ACHN (cell line): ENCODE measurements at regions not wholly inside any gene's neighbourhood (a gene's known extent, or its start where the extent isn't known, plus 50 kb on each side); places are given as distances from the start of the nearest gene placed in this dataset.

ENCODE experiments used
- DNase-seq: peaks from one replicate; pipeline ENCODE4 v3.0.0-alpha.2; 2015
- in situ Hi-C: cut with HindIII; loops from 2 replicates; pipeline ENCODE4 v1.10.0; 2017; ENCODE audit warnings: low sequenced_read_pairs, low pct_ligation_motif_present, low pct_unique_long_range_greater_than_20kb

DNA sequence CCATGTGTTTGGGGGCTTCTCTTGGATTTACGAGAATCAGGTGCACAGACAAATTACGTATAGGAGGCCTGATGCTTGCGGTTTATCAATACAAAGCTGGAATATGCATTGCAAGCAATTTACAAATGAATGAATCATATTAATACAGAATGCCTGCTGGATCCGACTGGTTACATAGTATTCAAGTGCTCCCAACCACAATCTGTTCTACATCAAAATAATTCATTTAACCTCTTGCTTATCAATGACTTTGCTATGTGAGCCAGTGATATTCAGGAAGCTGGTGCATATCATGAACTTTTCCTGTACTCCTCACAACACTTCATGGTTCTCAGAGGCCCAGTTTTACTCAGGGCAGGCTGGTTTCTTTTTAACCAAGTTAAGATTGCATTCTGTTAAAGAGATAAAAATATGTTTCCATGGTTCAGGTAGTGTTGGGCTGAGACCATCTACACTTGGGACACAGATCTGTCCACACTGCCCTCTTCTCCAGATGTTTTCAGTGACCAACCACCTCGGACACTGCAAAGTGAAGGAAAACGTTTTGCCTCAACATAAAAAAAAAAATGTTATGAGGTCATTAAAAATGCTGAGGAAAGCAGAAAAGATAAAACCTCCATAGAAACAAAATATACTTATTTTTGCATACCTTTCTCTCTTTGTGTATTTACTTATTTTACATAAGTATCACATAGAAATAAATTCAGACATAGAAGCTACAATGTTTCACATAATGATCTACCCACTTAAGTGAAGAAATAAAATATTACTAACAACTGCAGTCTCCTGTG lies 200.1 kb upstream of the VCX3A start:
- in situ Hi-C loops = no loop called here
- DNase-seq = no peak

DNA sequence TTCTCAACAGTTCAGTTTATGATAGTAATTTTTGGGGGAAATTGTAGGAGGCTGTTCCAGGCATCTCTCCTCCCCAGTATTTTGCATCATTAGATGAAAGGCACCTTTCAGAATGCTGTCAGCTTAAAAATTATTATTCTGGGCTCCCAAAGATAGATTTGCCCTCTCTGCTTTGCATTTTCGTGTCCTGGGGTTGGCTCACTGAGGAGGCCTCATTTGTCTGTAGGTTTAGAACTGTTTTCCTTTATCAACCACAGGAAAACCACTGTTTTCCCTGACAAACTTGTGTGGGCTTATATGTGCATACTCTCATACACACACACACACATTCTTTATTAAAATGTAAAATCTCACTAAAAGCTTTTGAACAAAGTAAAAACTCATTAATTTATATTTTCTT lies 197.2 kb upstream of the VCX3A start:
- DNase-seq = no peak
- in situ Hi-C loops = no loop called here

DNA sequence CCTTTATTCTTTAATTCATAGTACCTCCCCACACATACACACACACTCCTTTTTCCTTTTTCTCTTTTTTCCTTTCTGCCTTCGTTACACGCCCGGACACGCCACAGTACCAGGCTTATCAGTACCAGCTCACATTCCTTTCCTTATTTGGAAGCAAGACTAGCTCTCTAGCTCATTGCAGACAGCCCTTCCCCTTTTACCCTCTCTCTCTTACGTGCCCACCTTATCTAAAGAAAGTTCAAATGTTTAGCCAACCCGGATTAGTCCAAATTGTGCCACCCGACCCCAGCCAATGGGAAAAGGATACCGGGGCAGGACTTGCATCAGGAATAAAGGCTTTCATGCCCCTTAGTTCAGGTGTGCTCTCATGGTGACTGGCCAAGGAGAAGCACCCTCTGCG lies 194.7 kb upstream of the VCX3A start:
- DNase-seq = no peak
- in situ Hi-C loops = no loop called here

DNA sequence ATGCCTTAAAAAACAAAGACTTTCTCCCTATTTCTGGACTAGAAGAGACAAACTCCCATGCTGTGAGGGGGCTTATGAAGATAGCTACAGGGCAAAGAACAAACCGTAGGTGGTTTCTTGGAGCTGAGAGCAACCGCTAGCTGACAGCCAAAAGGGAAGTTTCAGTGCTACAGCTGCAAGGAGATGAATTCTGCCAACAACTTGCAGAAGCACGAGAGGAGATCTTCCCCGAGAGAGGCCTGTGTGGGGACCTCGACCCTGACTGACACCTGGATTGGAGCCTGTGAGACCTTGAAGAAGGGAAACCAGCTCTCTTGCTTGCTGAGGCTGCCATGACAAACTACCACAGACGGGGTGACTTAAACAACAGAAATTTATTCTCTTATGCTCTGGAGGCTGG lies 183.8 kb upstream of the VCX3A start:
- in situ Hi-C loops = no loop called here
- DNase-seq = no peak

DNA sequence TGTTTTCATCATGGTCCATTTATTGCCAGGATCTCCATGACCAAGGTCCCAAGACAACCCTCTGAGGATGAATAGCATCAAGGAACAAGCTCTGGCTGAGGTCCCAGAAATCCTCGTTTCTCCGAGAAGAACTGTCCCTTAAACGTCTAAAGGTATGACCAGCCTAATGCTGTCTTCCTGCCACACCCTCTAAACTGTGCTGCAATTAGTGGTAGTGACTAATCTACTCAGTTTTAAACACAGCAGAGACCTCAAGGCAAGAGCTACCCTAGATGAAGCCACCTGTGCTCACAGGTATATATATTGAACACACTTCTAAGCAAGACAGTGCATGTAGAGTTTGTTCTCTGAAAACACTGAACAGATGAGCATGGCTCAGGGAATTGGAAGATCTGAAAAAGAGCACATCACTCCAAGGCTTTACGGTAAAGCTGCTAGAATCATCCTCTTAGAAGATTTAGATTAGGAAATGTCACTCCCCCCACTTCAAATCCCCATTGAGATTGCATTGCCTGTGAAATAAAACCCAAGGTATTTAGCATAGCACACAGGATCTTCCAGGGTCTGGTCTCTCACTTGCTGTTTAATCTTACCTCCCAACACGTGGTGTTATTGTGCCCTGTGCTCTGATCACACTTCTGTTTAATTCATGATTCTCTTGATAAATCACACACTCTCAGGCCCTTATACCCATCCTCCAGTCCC lies 173.9 kb upstream of the VCX3A start:
- in situ Hi-C loops = no loop called here
- DNase-seq = no peak

DNA sequence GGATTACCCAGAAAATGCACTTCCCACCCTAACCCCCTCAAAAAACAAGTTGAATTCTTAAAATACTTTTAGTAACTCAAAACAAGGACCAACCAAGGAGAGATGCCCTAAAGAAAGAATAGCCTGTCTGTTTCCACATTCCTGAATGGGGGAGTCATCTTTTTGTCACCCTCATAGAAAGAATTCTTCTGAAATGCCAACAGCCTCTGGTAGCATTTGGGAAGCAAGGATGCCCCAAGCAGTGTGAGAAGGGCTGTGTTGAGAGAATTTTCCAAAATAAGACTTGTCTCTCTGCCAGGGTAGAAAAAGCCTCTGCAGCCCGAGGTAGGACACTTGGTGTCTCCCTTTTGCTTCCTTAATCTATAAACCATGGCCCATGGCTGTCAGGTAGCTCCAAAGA lies 173.1 kb upstream of the VCX3A start:
- no peak for DNase-seq
- in situ Hi-C loops = no loop called here

DNA sequence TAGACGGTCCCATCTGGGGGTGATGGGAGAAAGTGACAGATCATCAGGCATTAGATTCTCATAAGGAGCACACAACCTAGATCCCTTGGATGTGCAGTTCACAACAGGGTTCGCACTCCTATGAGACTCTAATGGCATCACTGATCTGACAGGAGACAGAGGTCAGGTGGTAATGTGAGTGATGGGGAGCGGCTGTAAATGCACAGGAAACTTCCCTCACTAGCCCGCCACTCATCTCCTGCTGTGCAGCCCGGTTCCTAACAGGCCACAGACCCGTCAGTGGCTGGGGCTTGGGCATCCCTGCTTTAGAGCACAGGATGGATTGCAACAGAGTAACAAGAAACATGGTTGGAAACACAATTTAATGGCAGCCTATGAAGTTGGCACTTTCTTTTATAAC lies 172.6 kb upstream of the VCX3A start:
- no peak for DNase-seq
- in situ Hi-C loops = no loop called here

DNA sequence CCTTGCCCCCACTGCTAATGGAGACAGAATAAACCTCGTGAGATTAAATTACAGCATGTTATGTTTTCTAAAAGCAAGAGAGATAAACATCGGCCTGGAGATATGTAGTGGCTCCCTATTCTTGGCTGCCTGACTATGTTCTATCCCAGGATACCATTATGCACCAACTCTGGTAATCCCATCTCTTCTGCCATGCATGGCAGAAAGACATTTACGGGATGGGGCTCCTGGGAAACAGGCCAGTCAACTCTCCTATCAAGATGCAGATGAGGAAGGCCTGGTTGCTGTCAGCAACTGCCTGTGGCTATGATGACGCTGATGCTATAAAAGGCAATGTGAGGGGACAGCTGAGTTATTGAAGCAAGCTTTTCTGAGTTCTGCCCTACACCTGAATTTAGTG lies 166.2 kb upstream of the VCX3A start:
- in situ Hi-C loops = no loop called here
- DNase-seq = no peak

DNA sequence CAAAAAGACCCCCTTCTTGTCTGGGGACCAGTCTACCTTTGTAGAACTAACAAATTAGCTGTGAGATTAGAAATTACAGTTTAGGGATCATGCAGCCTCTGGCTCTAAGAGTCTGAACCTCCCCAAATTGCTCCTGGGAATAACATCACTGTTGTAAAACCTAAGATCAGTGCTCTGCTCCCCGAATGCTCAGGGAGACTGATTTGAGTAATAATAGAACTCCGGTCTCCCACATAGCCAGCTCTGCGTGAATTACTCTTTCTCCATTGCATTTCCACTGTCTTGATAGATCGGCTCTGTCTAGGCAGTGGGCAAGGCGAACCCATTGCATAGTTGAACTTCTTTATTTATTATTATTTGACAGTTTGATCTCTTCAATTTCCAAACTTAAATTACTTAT lies 160.8 kb upstream of the VCX3A start:
- in situ Hi-C loops = no loop called here
- DNase-seq = no peak

DNA sequence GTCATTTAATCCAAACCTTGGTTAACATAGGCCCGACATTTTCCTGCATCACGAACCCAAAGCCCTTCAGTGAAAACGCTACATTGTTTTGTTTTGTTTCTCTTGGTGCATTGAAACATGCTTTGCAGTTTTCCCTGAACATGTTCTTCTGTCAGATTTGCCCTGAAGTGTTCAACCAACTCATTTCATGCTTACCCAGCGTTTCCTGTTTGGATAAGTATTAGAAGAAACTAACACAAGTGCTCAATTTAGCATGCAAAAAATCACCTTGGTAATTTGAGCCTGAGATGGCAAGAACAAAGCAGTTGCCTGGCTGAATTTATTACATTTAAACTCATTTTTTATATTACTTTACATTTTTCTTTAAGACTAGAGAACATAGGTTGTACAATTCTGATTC lies 160.1 kb upstream of the VCX3A start:
- in situ Hi-C loops = no loop called here
- no peak for DNase-seq

DNA sequence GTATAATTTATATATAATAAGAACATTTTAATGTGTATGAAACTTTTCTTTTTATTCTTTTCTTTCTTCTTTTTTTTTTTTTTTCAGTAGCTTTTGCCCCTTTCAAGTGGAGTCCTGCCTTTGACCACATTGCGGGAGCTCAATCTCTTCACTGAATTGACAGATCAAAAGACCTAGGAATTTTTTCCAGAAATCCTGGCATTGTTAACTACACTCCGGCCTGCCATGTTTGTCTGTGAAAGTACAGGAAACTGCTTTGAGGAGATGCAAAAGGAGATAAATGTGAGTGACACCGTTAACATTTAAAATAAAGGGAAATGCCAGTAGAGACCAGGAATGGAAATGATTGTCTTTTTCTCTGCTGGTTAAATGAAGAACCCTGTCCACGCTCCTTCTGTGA lies 159.3 kb upstream of the VCX3A start:
- DNase-seq = no peak
- in situ Hi-C loops = no loop called here

DNA sequence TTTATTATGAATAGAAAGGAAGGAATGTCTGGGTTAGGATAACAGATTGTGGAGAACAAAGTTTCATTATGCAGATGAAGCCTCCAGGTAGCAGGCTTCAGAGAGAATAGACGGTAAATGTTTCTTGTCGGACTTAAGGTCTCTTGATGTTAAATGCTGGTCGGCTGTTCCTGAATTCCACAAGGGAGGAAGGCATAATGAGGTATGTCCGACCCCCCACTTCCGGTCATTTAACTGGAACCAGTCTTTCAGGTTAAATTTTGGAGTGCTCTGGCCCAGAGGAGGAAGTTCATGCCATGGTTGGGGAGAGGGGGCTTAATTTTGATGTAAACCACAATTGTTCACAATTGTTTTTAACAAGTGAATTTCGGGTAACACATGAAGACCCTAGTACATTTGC lies 158.1 kb upstream of the VCX3A start:
- in situ Hi-C loops = no loop called here
- DNase-seq = no peak

DNA sequence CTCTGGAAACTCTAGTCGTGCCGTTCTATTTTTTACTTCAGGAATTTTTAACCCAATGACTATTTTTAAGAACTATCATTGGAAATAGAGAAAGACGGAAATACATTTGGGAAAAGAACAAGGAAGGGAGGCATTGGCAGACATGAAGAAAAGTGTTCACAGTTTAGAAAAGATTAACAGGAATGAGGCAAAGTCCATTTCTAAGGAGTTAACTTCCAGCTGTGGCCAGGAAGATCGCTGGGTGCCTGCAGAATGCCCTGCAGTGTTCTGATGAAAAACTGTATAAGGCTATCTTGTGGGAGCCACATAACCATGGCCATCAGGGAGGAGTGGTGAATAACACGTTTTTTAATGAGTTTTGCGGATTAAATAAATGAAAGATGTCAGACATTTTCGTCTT lies 150.6 kb upstream of the VCX3A start:
- no peak for DNase-seq
- in situ Hi-C loops = no loop called here

DNA sequence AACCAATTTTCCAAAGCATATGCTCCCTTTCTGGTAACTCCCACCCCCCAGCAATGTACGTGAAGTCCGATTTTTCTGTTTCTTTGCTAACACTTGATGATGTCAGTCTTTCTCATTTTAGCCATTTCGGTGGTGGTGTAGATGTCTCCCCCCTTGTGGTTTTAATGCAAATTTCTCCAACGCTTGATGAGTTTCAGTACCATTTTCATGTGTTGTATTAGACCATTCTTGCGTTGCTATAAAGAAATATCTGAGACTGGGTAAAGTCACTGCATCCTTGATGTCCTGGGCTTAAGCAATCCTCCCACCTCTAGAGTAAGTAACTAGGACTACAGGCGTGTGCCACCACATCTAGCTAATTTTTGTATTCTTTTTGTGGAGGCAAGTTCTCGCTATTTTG lies 148.4 kb upstream of the VCX3A start:
- in situ Hi-C loops = no loop called here
- DNase-seq = no peak

DNA sequence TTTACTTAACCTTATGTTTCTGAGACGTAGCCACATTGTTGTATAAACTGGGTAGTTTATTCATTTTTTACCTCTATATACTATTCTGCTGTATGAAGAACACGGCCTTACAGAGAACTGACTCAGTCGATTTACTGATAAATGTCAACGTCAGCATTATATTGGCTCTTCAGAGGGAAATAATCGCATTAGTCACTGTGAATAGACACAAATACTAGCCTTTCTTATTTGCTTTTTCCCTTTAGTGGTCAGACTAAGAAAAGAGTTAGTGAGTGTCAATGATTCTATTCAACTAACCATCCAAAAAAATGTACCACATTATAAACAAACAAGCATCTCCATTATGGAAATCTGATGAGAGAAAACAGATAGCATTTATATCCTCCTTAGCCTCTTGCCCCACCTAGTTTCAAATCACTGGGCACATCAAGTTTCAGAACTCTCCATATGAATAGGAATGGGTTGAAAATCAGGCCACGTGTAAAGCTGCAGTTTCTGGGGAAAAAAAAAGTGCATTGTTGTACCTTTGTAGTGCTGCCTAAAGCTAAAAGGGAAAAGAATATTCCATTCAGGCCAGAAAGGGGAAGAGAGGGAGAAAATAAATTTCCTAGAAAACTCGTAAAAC lies 146.7 kb upstream of the VCX3A start:
- in situ Hi-C loops = no loop called here

DNA sequence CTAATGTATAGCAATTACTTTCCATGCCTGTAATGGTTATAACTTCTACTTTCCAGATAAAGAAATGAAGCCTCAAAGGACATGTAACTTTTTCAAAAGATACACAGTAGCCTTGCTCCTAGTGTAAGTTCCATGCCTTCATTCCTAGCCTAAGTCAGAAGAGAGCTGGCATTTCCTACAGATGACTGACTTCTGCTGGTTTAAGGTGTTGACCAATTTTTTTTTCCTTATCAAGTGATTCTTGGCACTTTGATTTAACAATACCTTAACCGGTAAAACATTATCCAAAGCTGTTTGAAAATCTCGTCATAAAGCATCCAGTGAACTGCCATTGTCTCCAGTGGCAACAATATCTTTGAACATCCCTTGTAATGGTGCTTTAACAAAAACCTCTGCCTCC lies 145.1 kb upstream of the VCX3A start:
- in situ Hi-C loops = no loop called here
- DNase-seq = no peak

More for the DNA sequence above, 146.7 kb upstream of the VCX3A start:
- no peak for DNase-seq

DNA sequence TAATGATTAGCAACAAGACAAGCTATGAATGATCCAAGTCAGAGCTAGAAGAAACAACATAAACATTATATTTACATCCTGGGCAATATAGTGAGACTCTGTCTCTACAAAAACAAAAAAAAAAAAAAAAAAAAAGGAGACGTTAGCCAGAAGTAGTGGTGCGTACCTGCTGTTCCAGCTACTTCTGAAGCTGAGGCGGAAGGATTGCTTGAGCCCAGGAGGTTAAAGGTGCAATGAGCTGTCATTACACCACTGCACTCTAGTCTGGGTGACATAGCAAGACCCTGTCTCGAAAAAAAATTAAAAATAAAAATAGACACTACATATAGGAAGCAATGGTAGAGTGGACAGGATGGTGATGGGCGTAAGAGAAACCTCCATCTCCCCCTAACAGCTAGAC lies 144.6 kb upstream of the VCX3A start:
- DNase-seq = no peak
- in situ Hi-C loops = no loop called here

DNA sequence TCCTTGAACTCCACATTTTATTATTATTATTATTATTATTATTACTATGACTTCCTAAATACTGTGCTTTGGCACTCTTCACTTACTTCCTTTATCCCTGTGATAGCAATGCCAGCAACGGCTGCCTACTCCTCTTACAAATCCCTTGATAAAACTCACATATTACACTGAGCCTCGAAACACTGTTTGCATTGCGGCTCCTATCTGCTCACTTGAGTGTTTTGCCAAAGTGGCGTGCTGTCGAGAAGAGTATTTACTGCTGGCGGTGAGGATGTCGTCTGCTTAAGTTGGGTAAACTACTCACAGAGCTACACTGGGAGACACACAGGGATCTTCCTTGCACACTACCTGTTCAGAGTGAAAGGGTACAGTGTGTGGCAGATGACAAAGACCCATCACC lies 143.4 kb upstream of the VCX3A start:
- in situ Hi-C loops = no loop called here
- no peak for DNase-seq

DNA sequence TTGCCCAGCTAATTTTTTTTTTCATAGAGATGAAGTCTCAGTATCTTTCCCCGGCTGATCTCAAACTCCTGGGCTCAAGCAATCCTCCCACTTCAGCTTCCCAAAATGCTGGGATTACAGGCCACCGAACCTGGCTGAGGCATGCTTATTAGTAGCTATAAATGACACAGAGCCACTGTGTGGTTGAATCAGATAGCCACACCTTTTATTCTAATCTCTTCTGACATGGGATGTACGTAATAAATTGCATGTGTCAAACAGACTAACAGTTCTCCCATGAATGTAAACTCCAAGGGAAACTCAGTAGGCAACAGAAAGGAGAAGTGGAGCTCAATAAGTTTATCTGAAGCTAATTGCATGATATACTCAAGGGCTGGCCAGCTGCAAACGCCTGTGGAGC lies 139.8 kb upstream of the VCX3A start:
- no peak for DNase-seq
- in situ Hi-C loops = no loop called here
